Gastroesophageal sphincter (tissue), 3 donors: ENCODE measurements at regions not wholly inside any gene's neighbourhood (a gene's known extent, or its start where the extent isn't known, plus 50 kb on each side); places are given as distances from the start of the nearest gene placed in this dataset.

ENCODE experiments used
- CTCF ChIP-seq, 4 experiments: fragments of 200-600 bp in 2 of 4; fragments of 450-650 bp in 2 of 4; sonication (generic) in 1 of 4; IDR thresholded peaks; one replicate each; pipeline ENCODE4 v1.5.1; 2017 to 2019; ENCODE audit warnings: antibody characterized with exemption in 4 of 4, mild to moderate bottlenecking in 2 of 4, moderate library complexity in 2 of 4
- EP300 ChIP-seq: sonication (generic); formaldehyde crosslinking; IDR thresholded peaks from one replicate; pipeline ENCODE4 v1.6.1; 2017; ENCODE audit warnings: antibody characterized with exemption, mild to moderate bottlenecking
- POLR2A ChIP-seq, 2 donors: fragments of 450-650 bp; IDR thresholded peaks; one replicate each; pipeline ENCODE4 v1.6.1; 2017; ENCODE audit warnings: antibody characterized with exemption in 2 of 2, mild to moderate bottlenecking in 2 of 2, moderate library complexity in 1 of 2
- POLR2AphosphoS5 ChIP-seq: sonication (generic); formaldehyde crosslinking; IDR thresholded peaks from one replicate; pipeline ENCODE4 v1.6.1; 2017; ENCODE audit warnings: antibody characterized with exemption

GRCh38 chr6:11330413-11330760 lies 97.9 kb upstream of the NEDD9 start:
- TF ChIP-seq CTCF (IDR thresholded peaks at IDR 0.05) (no peak), POLR2A (IDR thresholded peaks at IDR 0.05) (no peak), POLR2AphosphoS5 (no peak), EP300 (no peak)
